B cell (primary cell): ENCODE measurements at regions not wholly inside any gene's neighbourhood (a gene's known extent, or its start where the extent isn't known, plus 50 kb on each side); places are given as distances from the start of the nearest gene placed in this dataset.
"Not testable (repeated sequence)": the region's sequence is repeated elsewhere in the genome, so short reads cannot be mapped to it uniquely, and the experiment has no call there.

Experiments
- ATAC-seq: fragments of 200-7000 bp; cut with Tn5 transposase; one replicate; pipeline ENCODE4 v1.10.0; 2021; ENCODE audit warnings: low read depth, mild to moderate bottlenecking, moderate number of reproducible peaks, moderate library complexity
- CTCF ChIA-PET: fragments of 350-600 bp; sonication (Branson Sonifier 250); formaldehyde crosslinking; loops from one replicate; lab custom pipeline; 2021; ENCODE audit warnings: antibody characterized with exemption, inconsistent platforms; lab: Charles Lee
- POLR2A ChIA-PET: fragments of 350-600 bp; sonication (Branson Sonifier 250); formaldehyde crosslinking; loops from one replicate; lab custom pipeline; 2021; ENCODE audit warnings: antibody characterized with exemption; lab: Charles Lee
- DNase-seq: peaks from one replicate; pipeline ENCODE4 v3.0.0; 2013
- H2AFZ ChIP-seq: 2 replicates; pipeline ENCODE4 v1.6.1; 2012; ENCODE audit warnings: mild to moderate bottlenecking, low read depth, low read length; ENCODE audit not compliant: insufficient read depth, poor library complexity, severe bottlenecking
- H3K27ac ChIP-seq, 2 donors: 1 replicate in 1 of 2; 2 replicates in 1 of 2; pipeline ENCODE4 v1.5.1; 2012 to 2013; ENCODE audit warnings: low read length in 2 of 2, mild to moderate bottlenecking in 2 of 2, moderate library complexity in 1 of 2
- H3K27me3 ChIP-seq, 4 experiments: fragments of 200-600 bp in 1 of 4; sonication (generic) in 1 of 4; replicated peaks in 1 of 4; 1 replicate in 2 of 4; 2 replicates in 2 of 4; pipeline versions ENCODE4 v1.6.1 to v1.7.0; 2013 to 2016; ENCODE audit warnings: low read length in 3 of 4, mild to moderate bottlenecking in 2 of 4, mixed read lengths in 1 of 4, moderate library complexity in 1 of 4; ENCODE audit not compliant: insufficient read depth in 4 of 4, control insufficient read depth in 3 of 4; ENCODE audit errors: control extremely low read depth in 1 of 4
- H3K36me3 ChIP-seq, 2 experiments: replicated peaks in 1 of 2; 1 replicate in 1 of 2; 2 replicates in 1 of 2; pipeline versions ENCODE4 v1.6.1 to v1.7.1; 2013; ENCODE audit warnings: low read length in 1 of 2; ENCODE audit not compliant: insufficient read depth in 2 of 2, control insufficient read depth in 1 of 2; ENCODE audit errors: control extremely low read depth in 1 of 2, extremely low read depth in 1 of 2
- H3K4me1 ChIP-seq, 2 donors: fragments of 200-600 bp in 1 of 2; sonication (generic) in 1 of 2; 1 replicate in 1 of 2; 2 replicates in 1 of 2; pipeline versions ENCODE4 v1.5.1 to v1.6.1; 2013 to 2017; ENCODE audit warnings: low read length in 2 of 2; ENCODE audit not compliant: control insufficient read depth in 2 of 2, insufficient read depth in 2 of 2
- H3K4me2 ChIP-seq: replicated peaks from 2 replicates; pipeline ENCODE3; 2012; ENCODE audit warnings: mild to moderate bottlenecking, low read depth, low read length; ENCODE audit not compliant: poor library complexity, severe bottlenecking
- H3K4me3 ChIP-seq, 5 experiments: fragments of 200-600 bp in 1 of 5; sonication (generic) in 1 of 5; 1 replicate in 3 of 5; 2 replicates in 2 of 5; pipeline versions ENCODE4 v1.5.1 to v1.7.0; 2011 to 2016; ENCODE audit warnings: low read length in 4 of 5, mild to moderate bottlenecking in 4 of 5, low read depth in 2 of 5, control low read depth in 1 of 5, moderate library complexity in 1 of 5; ENCODE audit not compliant: insufficient read depth in 1 of 5; ENCODE audit errors: control extremely low read depth in 1 of 5, extremely low read depth in 1 of 5
- H3K79me2 ChIP-seq: fragments of 200-600 bp; sonication (generic); one replicate; pipeline ENCODE4 v1.6.0; 2016; ENCODE audit warnings: low read length; ENCODE audit not compliant: control insufficient read depth, insufficient read depth
- H3K9ac ChIP-seq: fragments of 200-600 bp; sonication (generic); 2 replicates; pipeline ENCODE4 v1.6.1; 2017; ENCODE audit warnings: mild to moderate bottlenecking, low read length, moderate library complexity
- H3K9me3 ChIP-seq, 3 donors: one replicate each; pipeline versions ENCODE4 v1.6.1 to v1.7.1; 2013; ENCODE audit warnings: low read length in 2 of 3; ENCODE audit not compliant: control insufficient read depth in 2 of 3, insufficient read depth in 1 of 3; ENCODE audit errors: control extremely low read depth in 1 of 3
- H4K20me1 ChIP-seq: 2 replicates; pipeline ENCODE4 v1.6.0; 2012; ENCODE audit warnings: mild to moderate bottlenecking, low read length; ENCODE audit not compliant: insufficient read depth, control insufficient read depth, poor library complexity, severe bottlenecking
- H3K27ac Mint-ChIP-seq: one replicate; pipeline ENCODE4 v1.8.0; 2021; ENCODE audit warnings: mixed read lengths
- H3K27me3 Mint-ChIP-seq: one replicate; pipeline ENCODE4 v1.8.0; 2021; ENCODE audit warnings: mixed read lengths
- H3K4me1 Mint-ChIP-seq: one replicate; pipeline ENCODE4 v1.8.0; 2021; ENCODE audit warnings: mixed read lengths
- H3K4me3 Mint-ChIP-seq: one replicate; pipeline ENCODE4 v1.8.0; 2021; ENCODE audit warnings: mixed read lengths
- H3K9me3 Mint-ChIP-seq: one replicate; pipeline ENCODE4 v1.8.0; 2022; ENCODE audit warnings: mixed read lengths; ENCODE audit not compliant: insufficient read depth
- EZH2 ChIP-seq: IDR thresholded peaks from 2 replicates; pipeline ENCODE4 v1.6.1; 2012; ENCODE audit warnings: borderline replicate concordance, low read depth, mild to moderate bottlenecking, moderate library complexity, low read length; ENCODE audit not compliant: insufficient read depth, poor library complexity, severe bottlenecking
- WGBS: methylation state at CpG from one replicate; pipeline ENCODE4 v1.1.5; 2013; ENCODE audit warnings: missing lambda C conversion rate; ENCODE audit not compliant: insufficient coverage; 5-methylcytosine and 5-hydroxymethylcytosine counted together
- intact Hi-C: fragments of 100-400 bp; cut with micrococcal nuclease; formaldehyde crosslinking; loops from one replicate; pipeline ENCODE4 v1.10.0; 2022
- TF ChIP-seq, protein P1 (sequence below): fragments of 200-600 bp; IDR thresholded peaks from one replicate; pipeline ENCODE4 v1.8.0; 2022; ENCODE audit warnings: antibody characterized with exemption, mild to moderate bottlenecking

DNA sequence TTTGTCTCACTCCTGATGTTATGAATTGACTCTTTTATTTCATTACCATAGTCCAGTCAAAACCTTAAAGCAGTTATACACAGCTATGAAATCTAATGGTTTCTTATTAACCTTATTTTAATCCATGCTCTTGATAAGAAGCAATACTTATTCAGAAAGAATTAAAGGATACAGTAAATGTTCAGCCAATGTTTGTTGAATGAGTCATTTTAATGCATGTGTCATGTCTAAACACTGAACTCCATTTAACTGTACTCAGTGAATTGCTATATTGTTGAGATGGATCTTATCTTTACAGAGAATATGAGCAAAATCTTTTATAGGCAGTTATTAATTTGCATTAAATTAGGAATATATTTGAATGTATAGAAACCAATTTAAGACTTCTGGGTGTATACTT lies 135.1 kb upstream of the TFPI start:
- Mint-ChIP-seq H3K9me3 (no peaks in the 10 kb centered on the region), H3K4me1 (no peaks in the 10 kb centered on the region), H3K27ac (no peak overlapping the region), H3K4me3 (no peak overlapping the region), H3K27me3 (no peaks in the 10 kb centered on the region)
- DNase-seq (no peak), ATAC-seq (no peak)
- no peaks in the 10 kb centered on the region for H3K4me1 ChIP-seq
- H3K79me2 ChIP-seq = no peaks in the 10 kb centered on the region
- no peak overlapping the region for H3K4me2 ChIP-seq
- H2AFZ ChIP-seq = no peak overlapping the region
- peaks cover 0 to 1% (median 0%) of the 10 kb centered on the region in 3 donors for H3K9me3 ChIP-seq
- no peak overlapping the region for H3K27ac ChIP-seq
- ChIA-PET POLR2A (no interaction called here), CTCF (no interaction called here)
- H3K27me3 ChIP-seq = no peaks in the 10 kb centered on the region
- no peaks in the 10 kb centered on the region for H4K20me1 ChIP-seq
- TF ChIP-seq, protein P1, sequence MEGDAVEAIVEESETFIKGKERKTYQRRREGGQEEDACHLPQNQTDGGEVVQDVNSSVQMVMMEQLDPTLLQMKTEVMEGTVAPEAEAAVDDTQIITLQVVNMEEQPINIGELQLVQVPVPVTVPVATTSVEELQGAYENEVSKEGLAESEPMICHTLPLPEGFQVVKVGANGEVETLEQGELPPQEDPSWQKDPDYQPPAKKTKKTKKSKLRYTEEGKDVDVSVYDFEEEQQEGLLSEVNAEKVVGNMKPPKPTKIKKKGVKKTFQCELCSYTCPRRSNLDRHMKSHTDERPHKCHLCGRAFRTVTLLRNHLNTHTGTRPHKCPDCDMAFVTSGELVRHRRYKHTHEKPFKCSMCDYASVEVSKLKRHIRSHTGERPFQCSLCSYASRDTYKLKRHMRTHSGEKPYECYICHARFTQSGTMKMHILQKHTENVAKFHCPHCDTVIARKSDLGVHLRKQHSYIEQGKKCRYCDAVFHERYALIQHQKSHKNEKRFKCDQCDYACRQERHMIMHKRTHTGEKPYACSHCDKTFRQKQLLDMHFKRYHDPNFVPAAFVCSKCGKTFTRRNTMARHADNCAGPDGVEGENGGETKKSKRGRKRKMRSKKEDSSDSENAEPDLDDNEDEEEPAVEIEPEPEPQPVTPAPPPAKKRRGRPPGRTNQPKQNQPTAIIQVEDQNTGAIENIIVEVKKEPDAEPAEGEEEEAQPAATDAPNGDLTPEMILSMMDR = no peak
- TF ChIP-seq EZH2 = no peak
- H3K36me3 ChIP-seq = no peaks in the 10 kb centered on the region
- intact Hi-C loops = no loop called here
- H3K4me3 ChIP-seq = no peak overlapping the region
- no peak overlapping the region for H3K9ac ChIP-seq

DNA sequence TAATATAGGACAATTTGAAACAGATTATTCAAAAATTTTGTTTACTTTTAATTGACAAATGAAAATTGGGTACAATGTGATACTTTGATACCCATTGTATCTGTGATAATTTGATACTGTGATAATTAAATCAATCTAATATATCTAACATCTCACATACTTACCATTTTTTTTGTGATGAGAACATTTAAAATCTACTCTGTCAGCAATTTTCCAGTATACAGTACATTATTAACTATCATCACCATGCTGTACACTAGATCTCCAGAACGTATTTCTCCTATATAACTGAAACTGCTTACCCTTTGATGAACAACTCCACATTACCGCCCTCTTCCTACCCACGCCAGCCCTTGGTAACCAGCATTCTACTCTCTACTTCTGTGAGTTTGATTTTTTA lies 139.7 kb upstream of the TFPI start:
- 82% methylated on average over 1 of the region's 3 CpGs for WGBS
- CTCF ChIA-PET = no interaction called here
- H3K9me3 ChIP-seq = peaks cover 0 to 1% (median 0%) of the 10 kb centered on the region in 3 donors
- TF ChIP-seq, protein P1 = no peak
- DNase-seq (no peak), ATAC-seq (no peak)
- intact Hi-C loops = no loop called here
- no peaks in the 10 kb centered on the region for H3K27me3 ChIP-seq
- no peaks in the 10 kb centered on the region for H3K36me3 ChIP-seq
- H2AFZ ChIP-seq = no peak overlapping the region
- no peaks in the 10 kb centered on the region for H3K4me1 ChIP-seq
- Mint-ChIP-seq H3K4me3 (no peak overlapping the region), H3K4me1 (no peaks in the 10 kb centered on the region), H3K27me3 (no peaks in the 10 kb centered on the region), H3K27ac (no peak overlapping the region), H3K9me3 (peaks cover 3% of the 10 kb centered on the region)
- no peak overlapping the region for H3K9ac ChIP-seq
- POLR2A ChIA-PET = no interaction called here
- H3K4me3 ChIP-seq = no peak overlapping the region
- no peak overlapping the region for H3K27ac ChIP-seq
- H4K20me1 ChIP-seq = no peaks in the 10 kb centered on the region
- H3K79me2 ChIP-seq = no peaks in the 10 kb centered on the region
- no peak overlapping the region for H3K4me2 ChIP-seq

DNA sequence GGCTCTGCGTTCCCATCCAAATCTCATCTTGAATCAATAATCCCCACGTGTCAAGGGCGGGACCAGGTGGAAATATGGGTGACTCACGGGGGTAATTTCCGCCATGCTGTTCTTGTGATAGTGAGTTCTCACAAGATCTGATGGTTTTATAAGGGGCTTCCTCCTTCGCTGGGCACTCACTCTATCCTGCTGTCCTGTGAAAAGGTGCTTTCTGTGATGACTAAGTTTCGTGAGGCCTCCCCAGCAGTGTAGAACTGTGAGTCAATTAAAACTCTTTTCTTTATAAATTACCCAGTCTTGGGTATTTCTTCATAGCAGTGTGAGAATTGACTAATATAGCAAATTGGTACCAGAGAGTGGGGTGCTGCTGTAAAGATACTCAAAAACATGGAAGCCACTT lies 142.4 kb upstream of the TFPI start:
- POLR2A ChIA-PET, DNase-seq, ATAC-seq, H3K36me3 ChIP-seq, H3K4me1 Mint-ChIP-seq, H3K27ac Mint-ChIP-seq, H3K9ac ChIP-seq, H3K4me3 ChIP-seq, H3K9me3 Mint-ChIP-seq, H3K4me3 Mint-ChIP-seq, H3K27me3 ChIP-seq, H3K79me2 ChIP-seq, H3K4me1 ChIP-seq, H3K27ac ChIP-seq, H4K20me1 ChIP-seq, H3K9me3 ChIP-seq, H2AFZ ChIP-seq, CTCF ChIA-PET, H3K27me3 Mint-ChIP-seq, H3K4me2 ChIP-seq, intact Hi-C loops: not testable (repeated sequence)
- 90% methylated on average over 4 of the region's 7 CpGs for whole genome bisulfite sequencing
